ENCODE measurements at regions not wholly inside any gene's neighbourhood (a gene's known extent, or its start where the extent isn't known, plus 50 kb on each side); places are given as distances from the start of the nearest gene placed in this dataset.
A peak's percentile ranks its signal among the peaks of the same experiment; 100 is the strongest.
"Not testable (repeated sequence)": the region's sequence is repeated elsewhere in the genome, so short reads cannot be mapped to it uniquely, and the experiment has no call there.

GRCh38 chrX:38943120-38943519 is 141.9 kb downstream of the MID1IP1 start:
- no peak for DNase-seq

GRCh38 chrX:38948046-38948445 is 146.8 kb downstream of the MID1IP1 start:
- DNase-seq = no peak

GRCh38 chrX:38954520-38954919 is 153.3 kb downstream of the MID1IP1 start:
- DNase-seq = no peak

- no peak for DNase-seq
Observed at GRCh38 chrX:38959736-38960135, 158.5 kb downstream of the MID1IP1 start.

- no peak for DNase-seq
Observed at GRCh38 chrX:38960137-38960536, 158.9 kb downstream of the MID1IP1 start.

- no peak for DNase-seq
Observed at GRCh38 chrX:38961936-38962335, 160.7 kb downstream of the MID1IP1 start.

- DNase-seq = not testable (repeated sequence)
Observed at GRCh38 chrX:38963244-38963643, 162.0 kb downstream of the MID1IP1 start.

- DNase-seq = no peak
Observed at GRCh38 chrX:38965888-38966287, 164.6 kb downstream of the MID1IP1 start.

GRCh38 chrX:38968344-38969216 is 167.3 kb downstream of the MID1IP1 start:
- no peak for DNase-seq

- DNase-seq = no peak
Observed at GRCh38 chrX:38970074-38970473, 168.8 kb downstream of the MID1IP1 start.

- DNase-seq = no peak
Observed at GRCh38 chrX:38970845-38971244, 169.6 kb downstream of the MID1IP1 start.

GRCh38 chrX:38973322-38973721 is 172.1 kb downstream of the MID1IP1 start:
- no peak for DNase-seq

GRCh38 chrX:38974542-38974941 is 173.3 kb downstream of the MID1IP1 start:
- DNase-seq = no peak

GRCh38 chrX:38975368-38975942 is 174.2 kb downstream of the MID1IP1 start:
- DNase-seq = no peak

GRCh38 chrX:38982370-38982769 is 181.1 kb downstream of the MID1IP1 start:
- no peak for DNase-seq

- no peak for DNase-seq
Observed at GRCh38 chrX:38982843-38983242, 181.6 kb downstream of the MID1IP1 start.

- DNase-seq = peak; percentile 8
Observed at GRCh38 chrX:38985375-38985774, 184.1 kb downstream of the MID1IP1 start.

- DNase-seq = no peak
Observed at GRCh38 chrX:38985945-38986344, 184.7 kb downstream of the MID1IP1 start.

- no peak for DNase-seq
Observed at GRCh38 chrX:38986586-38986985, 185.3 kb downstream of the MID1IP1 start.

GRCh38 chrX:38987198-38987651 is 186.0 kb downstream of the MID1IP1 start:
- no peak for DNase-seq

- no peak for DNase-seq
Observed at GRCh38 chrX:38988301-38988700, 187.0 kb downstream of the MID1IP1 start.

GRCh38 chrX:38989076-38989475 is 187.8 kb downstream of the MID1IP1 start:
- DNase-seq = no peak

- no peak for DNase-seq
Observed at GRCh38 chrX:38991656-38992440, 190.6 kb downstream of the MID1IP1 start.
